ENCODE measurements at regions not wholly inside any gene's neighbourhood (a gene's known extent, or its start where the extent isn't known, plus 50 kb on each side); places are given as distances from the start of the nearest gene placed in this dataset.
"Not testable (repeated sequence)": the region's sequence is repeated elsewhere in the genome, so short reads cannot be mapped to it uniquely, and the experiment has no call there.

GRCh38 chr5:67561151-67561932 lies 364.7 kb upstream of the CD180 start:
- Histone ChIP-seq H3K27me3 (replicated peaks; ENCODE audit: control insufficient read depth, insufficient read depth, low read length, poor library complexity, severe bottlenecking) (no peaks in the 10 kb centered on the region), H3K36me3 (ENCODE audit: control insufficient read depth, insufficient read depth, low read length) (no peaks in the 10 kb centered on the region), H3K4me1 (ENCODE audit: control insufficient read depth, insufficient read depth, low read length, poor library complexity, severe bottlenecking) (no peaks in the 10 kb centered on the region), H3K27ac (ENCODE audit: insufficient read depth, low read length, poor library complexity, severe bottlenecking) (no peak overlapping the region), H3K9me3 (ENCODE audit: control insufficient read depth, low read length) (no peaks in the 10 kb centered on the region), H3K4me3 (ENCODE audit: insufficient read depth, low read depth, low read length, poor library complexity, severe bottlenecking) (no peak overlapping the region)
- no peak for DNase-seq

GRCh38 chr5:67552773-67553172 lies 356.2 kb upstream of the CD180 start:
- DNase-seq, result no peak
- no peaks in the 10 kb centered on the region for H3K36me3 ChIP-seq (ENCODE audit: control insufficient read depth, insufficient read depth, low read length)
- H3K9me3 ChIP-seq (ENCODE audit: control insufficient read depth, low read length), result no peaks in the 10 kb centered on the region
- no peaks in the 10 kb centered on the region for H3K27me3 ChIP-seq (replicated peaks; ENCODE audit: control insufficient read depth, insufficient read depth, low read length, poor library complexity, severe bottlenecking)
- no peaks in the 10 kb centered on the region for H3K4me1 ChIP-seq (ENCODE audit: control insufficient read depth, insufficient read depth, low read length, poor library complexity, severe bottlenecking)
- H3K4me3 ChIP-seq (ENCODE audit: insufficient read depth, low read depth, low read length, poor library complexity, severe bottlenecking), result no peak overlapping the region
- H3K27ac ChIP-seq (ENCODE audit: insufficient read depth, low read length, poor library complexity, severe bottlenecking), result no peak overlapping the region

DNA sequence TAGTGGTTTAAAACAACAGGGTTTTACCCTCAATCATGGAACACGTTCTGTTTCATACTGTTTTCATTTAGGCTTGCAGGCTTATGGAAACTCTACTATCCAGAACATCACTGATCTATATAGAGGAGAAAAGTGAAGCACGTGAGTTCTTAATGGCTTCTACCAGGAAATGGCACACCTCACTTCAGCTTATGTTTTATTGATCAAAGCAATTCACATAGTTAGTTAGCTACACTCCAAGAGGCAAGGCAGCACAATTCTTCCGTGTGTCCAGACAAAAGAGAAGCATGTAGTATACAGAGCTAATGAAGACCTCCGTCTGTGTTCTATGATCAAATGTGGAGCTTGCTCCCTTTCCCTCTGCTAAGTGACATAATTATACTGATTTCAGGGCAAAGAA lies 353.3 kb upstream of the CD180 start:
- H3K4me1 ChIP-seq (ENCODE audit: control insufficient read depth, insufficient read depth, low read length, poor library complexity, severe bottlenecking), result no peaks in the 10 kb centered on the region
- H3K36me3 ChIP-seq (ENCODE audit: control insufficient read depth, insufficient read depth, low read length), result no peaks in the 10 kb centered on the region
- H3K4me3 ChIP-seq (ENCODE audit: insufficient read depth, low read depth, low read length, poor library complexity, severe bottlenecking), result no peak overlapping the region
- H3K27ac ChIP-seq (ENCODE audit: insufficient read depth, low read length, poor library complexity, severe bottlenecking), result no peak overlapping the region
- H3K9me3 ChIP-seq (ENCODE audit: control insufficient read depth, low read length), result no peaks in the 10 kb centered on the region
- no peaks in the 10 kb centered on the region for H3K27me3 ChIP-seq (replicated peaks; ENCODE audit: control insufficient read depth, insufficient read depth, low read length, poor library complexity, severe bottlenecking)
- DNase-seq, result no peak

GRCh38 chr5:67549296-67549618 lies 352.7 kb upstream of the CD180 start:
- H3K27me3 ChIP-seq (replicated peaks; ENCODE audit: control insufficient read depth, insufficient read depth, low read length, poor library complexity, severe bottlenecking), result no peaks in the 10 kb centered on the region
- no peak overlapping the region for H3K27ac ChIP-seq (ENCODE audit: insufficient read depth, low read length, poor library complexity, severe bottlenecking)
- H3K4me3 ChIP-seq (ENCODE audit: insufficient read depth, low read depth, low read length, poor library complexity, severe bottlenecking), result no peak overlapping the region

GRCh38 chr5:67548520-67549295 lies 352.1 kb upstream of the CD180 start:
- Histone ChIP-seq H3K27ac (ENCODE audit: insufficient read depth, low read length, poor library complexity, severe bottlenecking) (no peak overlapping the region), H3K4me1 (ENCODE audit: control insufficient read depth, insufficient read depth, low read length, poor library complexity, severe bottlenecking) (no peaks in the 10 kb centered on the region), H3K36me3 (ENCODE audit: control insufficient read depth, insufficient read depth, low read length) (no peaks in the 10 kb centered on the region), H3K4me3 (ENCODE audit: insufficient read depth, low read depth, low read length, poor library complexity, severe bottlenecking) (peak overlapping the region; percentile 14), H3K9me3 (ENCODE audit: control insufficient read depth, low read length) (no peaks in the 10 kb centered on the region), H3K27me3 (replicated peaks; ENCODE audit: control insufficient read depth, insufficient read depth, low read length, poor library complexity, severe bottlenecking) (no peaks in the 10 kb centered on the region)
- no peak for DNase-seq

More at GRCh38 chr5:67549296-67549618, 352.7 kb upstream of the CD180 start:
- Histone ChIP-seq H3K4me1 (ENCODE audit: control insufficient read depth, insufficient read depth, low read length, poor library complexity, severe bottlenecking) (no peaks in the 10 kb centered on the region), H3K9me3 (ENCODE audit: control insufficient read depth, low read length) (no peaks in the 10 kb centered on the region), H3K36me3 (ENCODE audit: control insufficient read depth, insufficient read depth, low read length) (no peaks in the 10 kb centered on the region)
- DNase-seq, result no peak

DNA sequence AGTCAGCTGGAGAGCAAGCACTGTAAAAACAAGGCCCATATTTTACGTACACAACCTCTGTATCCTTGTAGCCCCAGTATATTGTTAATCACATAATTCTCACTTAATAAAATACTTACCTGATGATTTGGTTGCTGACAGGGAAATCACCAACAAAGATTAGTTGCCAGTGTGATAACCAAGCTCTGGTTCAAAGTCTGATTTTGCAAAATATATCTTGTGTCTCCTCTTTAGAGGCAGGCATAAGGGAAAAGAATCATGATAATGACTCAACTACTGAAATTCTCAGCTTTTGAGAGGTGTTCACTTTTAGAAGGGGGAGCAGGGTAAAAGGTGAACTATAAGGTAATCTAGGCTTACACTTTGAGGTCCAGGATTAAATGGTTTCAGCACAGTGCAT lies 351.1 kb upstream of the CD180 start:
- no peak overlapping the region for H3K27ac ChIP-seq (ENCODE audit: insufficient read depth, low read length, poor library complexity, severe bottlenecking)

GRCh38 chr5:67544942-67545341 lies 348.3 kb upstream of the CD180 start:
- H3K27me3 ChIP-seq (replicated peaks; ENCODE audit: control insufficient read depth, insufficient read depth, low read length, poor library complexity, severe bottlenecking); H3K27ac ChIP-seq (ENCODE audit: insufficient read depth, low read length, poor library complexity, severe bottlenecking); H3K36me3 ChIP-seq (ENCODE audit: control insufficient read depth, insufficient read depth, low read length); H3K4me3 ChIP-seq (ENCODE audit: insufficient read depth, low read depth, low read length, poor library complexity, severe bottlenecking); H3K4me1 ChIP-seq (ENCODE audit: control insufficient read depth, insufficient read depth, low read length, poor library complexity, severe bottlenecking); DNase-seq; H3K9me3 ChIP-seq (ENCODE audit: control insufficient read depth, low read length): not testable (repeated sequence)

More for the DNA sequence above, 351.1 kb upstream of the CD180 start:
- Histone ChIP-seq H3K27me3 (replicated peaks; ENCODE audit: control insufficient read depth, insufficient read depth, low read length, poor library complexity, severe bottlenecking) (no peaks in the 10 kb centered on the region), H3K4me3 (ENCODE audit: insufficient read depth, low read depth, low read length, poor library complexity, severe bottlenecking) (no peak overlapping the region), H3K36me3 (ENCODE audit: control insufficient read depth, insufficient read depth, low read length) (no peaks in the 10 kb centered on the region), H3K9me3 (ENCODE audit: control insufficient read depth, low read length) (no peaks in the 10 kb centered on the region), H3K4me1 (ENCODE audit: control insufficient read depth, insufficient read depth, low read length, poor library complexity, severe bottlenecking) (no peaks in the 10 kb centered on the region)
- no peak for DNase-seq

DNA sequence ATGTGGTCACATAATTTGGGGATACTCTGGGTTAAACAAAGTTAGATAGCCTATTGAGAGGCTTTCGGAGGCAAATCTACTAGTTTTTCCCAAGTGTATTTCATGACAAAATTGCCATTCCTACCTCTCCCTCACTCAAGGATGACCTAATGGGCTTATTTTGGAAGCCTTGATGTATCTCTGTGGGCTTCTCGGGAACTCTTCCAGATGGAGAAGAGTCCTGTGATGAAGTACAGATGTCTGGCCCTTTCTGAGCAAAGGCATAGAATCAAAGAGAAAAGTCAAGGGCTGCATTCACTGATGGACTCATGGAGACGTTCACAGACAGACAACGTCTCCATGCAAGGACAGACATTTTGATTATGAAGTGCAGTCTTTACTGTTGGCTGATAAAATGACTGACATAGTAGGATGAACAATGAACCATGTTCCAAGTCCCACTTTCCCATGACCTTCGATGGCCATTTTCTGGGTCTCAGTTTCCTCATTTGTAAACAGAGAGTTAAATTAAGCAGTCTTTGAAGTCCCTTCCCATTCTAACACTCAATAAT lies 347.2 kb upstream of the CD180 start:
- Histone ChIP-seq H3K36me3 (ENCODE audit: control insufficient read depth, insufficient read depth, low read length) (no peaks in the 10 kb centered on the region), H3K9me3 (ENCODE audit: control insufficient read depth, low read length) (no peaks in the 10 kb centered on the region), H3K4me1 (ENCODE audit: control insufficient read depth, insufficient read depth, low read length, poor library complexity, severe bottlenecking) (no peaks in the 10 kb centered on the region), H3K27ac (ENCODE audit: insufficient read depth, low read length, poor library complexity, severe bottlenecking) (no peak overlapping the region), H3K27me3 (replicated peaks; ENCODE audit: control insufficient read depth, insufficient read depth, low read length, poor library complexity, severe bottlenecking) (no peaks in the 10 kb centered on the region), H3K4me3 (ENCODE audit: insufficient read depth, low read depth, low read length, poor library complexity, severe bottlenecking) (no peak overlapping the region)
- DNase-seq, result no peak

DNA sequence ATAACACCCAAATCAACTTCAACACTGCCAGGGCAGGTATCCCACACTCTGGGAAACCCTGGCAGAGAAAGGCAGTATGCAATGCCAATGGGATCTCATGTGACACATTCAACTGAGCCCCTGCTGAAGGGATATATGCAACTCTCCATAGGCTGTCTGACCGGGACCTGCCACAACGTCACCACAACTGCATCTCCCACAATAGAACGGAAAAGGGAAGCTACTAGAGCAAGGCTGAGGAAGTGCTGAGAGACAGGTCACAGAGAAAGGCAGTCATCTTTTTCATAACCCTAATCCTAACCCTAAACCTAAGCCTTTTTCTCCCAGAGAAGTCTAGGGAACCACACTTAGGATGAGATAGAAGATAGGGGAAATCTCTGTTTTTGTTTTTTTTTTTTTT lies 345.9 kb upstream of the CD180 start:
- H3K27me3 ChIP-seq (replicated peaks; ENCODE audit: control insufficient read depth, insufficient read depth, low read length, poor library complexity, severe bottlenecking), result no peaks in the 10 kb centered on the region
- no peaks in the 10 kb centered on the region for H3K4me1 ChIP-seq (ENCODE audit: control insufficient read depth, insufficient read depth, low read length, poor library complexity, severe bottlenecking)
- no peaks in the 10 kb centered on the region for H3K9me3 ChIP-seq (ENCODE audit: control insufficient read depth, low read length)
- DNase-seq, result no peak
- H3K27ac ChIP-seq (ENCODE audit: insufficient read depth, low read length, poor library complexity, severe bottlenecking), result no peak overlapping the region
- H3K36me3 ChIP-seq (ENCODE audit: control insufficient read depth, insufficient read depth, low read length), result no peaks in the 10 kb centered on the region
- no peak overlapping the region for H3K4me3 ChIP-seq (ENCODE audit: insufficient read depth, low read depth, low read length, poor library complexity, severe bottlenecking)

DNA sequence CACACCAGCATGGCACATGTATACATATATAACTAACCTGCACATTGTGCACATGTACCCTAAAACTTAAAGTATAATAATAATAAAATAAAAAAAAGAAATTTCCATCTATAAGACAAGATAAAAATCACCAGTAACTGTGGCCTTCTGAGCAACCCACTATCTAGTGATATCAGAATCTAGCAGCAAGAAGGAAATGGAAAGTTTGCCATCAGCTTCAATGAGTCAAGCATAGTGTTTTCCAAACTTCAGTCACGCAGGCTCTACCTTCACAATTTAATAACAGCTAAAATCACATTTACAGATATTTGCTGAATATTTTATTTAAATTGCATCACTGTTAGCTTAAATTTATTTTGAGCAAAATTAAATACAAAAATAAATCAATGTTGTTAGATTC lies 345.3 kb upstream of the CD180 start:
- no peaks in the 10 kb centered on the region for H3K4me1 ChIP-seq (ENCODE audit: control insufficient read depth, insufficient read depth, low read length, poor library complexity, severe bottlenecking)
- DNase-seq, result no peak
- H3K4me3 ChIP-seq (ENCODE audit: insufficient read depth, low read depth, low read length, poor library complexity, severe bottlenecking), result no peak overlapping the region
- no peaks in the 10 kb centered on the region for H3K9me3 ChIP-seq (ENCODE audit: control insufficient read depth, low read length)
- H3K36me3 ChIP-seq (ENCODE audit: control insufficient read depth, insufficient read depth, low read length), result no peaks in the 10 kb centered on the region
- H3K27ac ChIP-seq (ENCODE audit: insufficient read depth, low read length, poor library complexity, severe bottlenecking), result no peak overlapping the region
- no peaks in the 10 kb centered on the region for H3K27me3 ChIP-seq (replicated peaks; ENCODE audit: control insufficient read depth, insufficient read depth, low read length, poor library complexity, severe bottlenecking)

Data from effector memory CD4-positive, alpha-beta T cell (primary cell).